Gastrocnemius medialis (tissue), 4 donors: ENCODE measurements at regions not wholly inside any gene's neighbourhood (a gene's known extent, or its start where the extent isn't known, plus 50 kb on each side); places are given as distances from the start of the nearest gene placed in this dataset.

Source experiments
- ATAC-seq, 2 donors: fragments of 150-250 bp; one replicate each; pipeline ENCODE4 v1.9.1; 2016
- DNase-seq, 2 donors: peaks; one replicate each; pipeline ENCODE4 v3.0.0-alpha.2; 2019
- H3K27ac ChIP-seq, 4 donors: fragments of 200-600 bp; sonication (generic); 1 replicate in 1 of 4; 2 replicates in 3 of 4; pipeline ENCODE4 v1.5.1; 2016 to 2018; ENCODE audit warnings: mild to moderate bottlenecking in 2 of 4, moderate library complexity in 1 of 4
- H3K27me3 ChIP-seq, 3 donors: fragments of 200-600 bp; sonication (generic) in 2 of 3; 1 replicate in 1 of 3; 2 replicates in 2 of 3; pipeline versions ENCODE4 v1.5.1 to v1.6.0; 2016 to 2019; ENCODE audit warnings: mild to moderate bottlenecking in 1 of 3, moderate library complexity in 1 of 3
- H3K36me3 ChIP-seq, 2 donors: fragments of 200-600 bp; sonication (generic) in 1 of 2; one replicate each; pipeline ENCODE4 v1.5.1; 2017 to 2018
- H3K4me1 ChIP-seq, 2 donors: fragments of 200-600 bp; sonication (generic) in 1 of 2; one replicate each; pipeline ENCODE4 v1.5.1; 2016 to 2017; ENCODE audit warnings: mild to moderate bottlenecking in 2 of 2
- H3K4me3 ChIP-seq, 4 donors: fragments of 200-600 bp; sonication (generic) in 3 of 4; 1 replicate in 1 of 4; 2 replicates in 3 of 4; pipeline ENCODE4 v1.5.1; 2016 to 2019; ENCODE audit warnings: mild to moderate bottlenecking in 2 of 4
- H3K9me3 ChIP-seq, 3 donors: fragments of 200-600 bp; sonication (generic) in 2 of 3; 1 replicate in 1 of 3; 2 replicates in 2 of 3; pipeline ENCODE4 v1.5.1; 2016 to 2019
- POLR2A ChIP-seq, 2 donors: fragments of 450-650 bp; IDR thresholded peaks; one replicate each; pipeline ENCODE4 v1.6.1; 2017; ENCODE audit warnings: antibody characterized with exemption in 2 of 2, mild to moderate bottlenecking in 2 of 2, moderate library complexity in 2 of 2
- in situ Hi-C, 4 donors: fragments of 200-750 bp; cut with MboI; loops; one replicate each; pipeline versions ENCODE4 v1.15.0 to v1.8.0; 2017; ENCODE audit warnings: low sequenced_read_pairs in 4 of 4
- intact Hi-C: fragments of 100-400 bp; cut with DNase I; formaldehyde crosslinking; loops from one replicate; pipeline ENCODE4 v1.15.1; 2023; ENCODE audit warnings: low total_unique reads
- TF ChIP-seq, protein P1 (sequence below), 5 experiments: fragments of 450-650 bp in 3 of 5; fragments of 200-600 bp in 2 of 5; sonication (generic) in 2 of 5; IDR thresholded peaks in 4 of 5; conservative IDR thresholded peaks in 1 of 5; 1 replicate in 4 of 5; 2 replicates in 1 of 5; pipeline ENCODE4 v1.5.1; 2016 to 2019; ENCODE audit warnings: antibody characterized with exemption in 5 of 5, mild to moderate bottlenecking in 3 of 5, moderate library complexity in 3 of 5

GRCh38 chr5:175796536-175797499 is 74.6 kb upstream of the CPLX2 start:
- peaks cover 17 to 32% (median 18%) of the 10 kb centered on the region in 3 donors for H3K27me3 ChIP-seq
- no peak overlapping the region for H3K27ac ChIP-seq
- DNase-seq (peak; percentile 17 to 20), ATAC-seq (peak in 1 of 2 donors; percentile 58)
- peaks cover 0 to 2% of the 10 kb centered on the region in 2 donors for H3K4me1 ChIP-seq
- H3K9me3 ChIP-seq = no peaks in the 10 kb centered on the region
- no peaks in the 10 kb centered on the region for H3K36me3 ChIP-seq
- H3K4me3 ChIP-seq = no peak overlapping the region
- in situ Hi-C loops (no loop called here), intact Hi-C loops (no loop called here)
- TF ChIP-seq, protein P1, sequence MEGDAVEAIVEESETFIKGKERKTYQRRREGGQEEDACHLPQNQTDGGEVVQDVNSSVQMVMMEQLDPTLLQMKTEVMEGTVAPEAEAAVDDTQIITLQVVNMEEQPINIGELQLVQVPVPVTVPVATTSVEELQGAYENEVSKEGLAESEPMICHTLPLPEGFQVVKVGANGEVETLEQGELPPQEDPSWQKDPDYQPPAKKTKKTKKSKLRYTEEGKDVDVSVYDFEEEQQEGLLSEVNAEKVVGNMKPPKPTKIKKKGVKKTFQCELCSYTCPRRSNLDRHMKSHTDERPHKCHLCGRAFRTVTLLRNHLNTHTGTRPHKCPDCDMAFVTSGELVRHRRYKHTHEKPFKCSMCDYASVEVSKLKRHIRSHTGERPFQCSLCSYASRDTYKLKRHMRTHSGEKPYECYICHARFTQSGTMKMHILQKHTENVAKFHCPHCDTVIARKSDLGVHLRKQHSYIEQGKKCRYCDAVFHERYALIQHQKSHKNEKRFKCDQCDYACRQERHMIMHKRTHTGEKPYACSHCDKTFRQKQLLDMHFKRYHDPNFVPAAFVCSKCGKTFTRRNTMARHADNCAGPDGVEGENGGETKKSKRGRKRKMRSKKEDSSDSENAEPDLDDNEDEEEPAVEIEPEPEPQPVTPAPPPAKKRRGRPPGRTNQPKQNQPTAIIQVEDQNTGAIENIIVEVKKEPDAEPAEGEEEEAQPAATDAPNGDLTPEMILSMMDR (IDR thresholded peaks at IDR 0.05 in 4 of 5, conservative IDR thresholded peaks at IDR 0.05 in 1 of 5) = no peak
- no peak for TF ChIP-seq POLR2A (IDR thresholded peaks at IDR 0.05)

DNA sequence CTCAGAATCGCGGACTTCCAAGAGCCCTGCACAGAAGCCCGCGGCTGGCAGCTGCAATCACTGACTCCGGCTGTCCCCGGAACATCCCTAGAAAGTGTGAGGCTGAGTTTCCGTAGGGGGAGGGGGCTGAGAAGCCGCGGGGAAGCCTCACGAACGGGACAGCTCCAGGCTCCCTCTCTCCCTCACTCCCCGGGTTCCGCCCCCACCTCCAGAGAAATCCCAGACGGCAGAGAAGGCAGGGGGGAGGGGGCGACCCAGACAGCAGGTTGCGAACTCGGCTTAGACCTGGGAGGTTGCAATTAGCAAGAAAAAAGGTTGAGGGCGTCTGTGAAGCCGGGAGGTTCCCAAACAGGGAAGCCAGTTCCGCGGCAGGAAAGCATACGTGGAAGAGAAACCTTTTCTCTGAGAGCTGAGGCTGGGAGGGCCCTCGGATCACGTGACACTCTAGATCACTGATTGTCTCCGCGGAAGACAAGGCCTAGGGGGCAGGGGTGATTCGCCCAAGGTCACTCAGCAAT is 73.8 kb upstream of the CPLX2 start:
- H3K9me3 ChIP-seq = no peaks in the 10 kb centered on the region
- H3K4me1 ChIP-seq = peaks cover 0 to 2% of the 10 kb centered on the region in 2 donors
- ATAC-seq (no peak), DNase-seq (no peak)
- H3K4me3 ChIP-seq = no peak overlapping the region
- no peak overlapping the region for H3K27ac ChIP-seq
- intact Hi-C loops (no loop called here), in situ Hi-C loops (no loop called here)
- peaks cover 13 to 29% (median 18%) of the 10 kb centered on the region in 3 donors for H3K27me3 ChIP-seq
- TF ChIP-seq POLR2A (IDR thresholded peaks at IDR 0.05) = no peak
- TF ChIP-seq, protein P1 (IDR thresholded peaks at IDR 0.05 in 4 of 5, conservative IDR thresholded peaks at IDR 0.05 in 1 of 5) = no peak
- no peaks in the 10 kb centered on the region for H3K36me3 ChIP-seq

DNA sequence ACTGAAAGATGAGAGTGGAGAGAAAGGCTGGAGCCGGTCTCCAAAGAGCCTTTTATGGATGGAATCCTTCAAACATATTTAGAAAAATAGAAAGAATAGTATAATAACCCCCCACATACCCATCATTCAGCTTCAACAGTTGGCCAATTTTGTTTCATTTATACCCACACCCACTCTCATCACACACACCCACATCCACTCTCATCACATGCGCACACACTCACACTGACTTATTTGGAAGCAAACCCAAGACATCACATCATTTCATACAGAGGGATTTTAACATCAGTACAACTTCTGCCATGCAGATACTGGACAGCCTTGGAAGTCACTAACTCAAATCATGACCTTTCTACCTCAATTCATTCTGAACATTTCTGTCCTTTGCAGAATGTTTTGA is 72.8 kb upstream of the CPLX2 start:
- Histone ChIP-seq H3K9me3 (no peaks in the 10 kb centered on the region), H3K27ac (no peak overlapping the region), H3K4me3 (no peak overlapping the region), H3K36me3 (no peaks in the 10 kb centered on the region), H3K27me3 (peaks cover 18 to 28% (median 19%) of the 10 kb centered on the region in 3 donors), H3K4me1 (peaks cover 0 to 2% of the 10 kb centered on the region in 2 donors)
- TF ChIP-seq, protein P1 (IDR thresholded peaks at IDR 0.05 in 4 of 5, conservative IDR thresholded peaks at IDR 0.05 in 1 of 5) = no peak
- TF ChIP-seq POLR2A (IDR thresholded peaks at IDR 0.05) = no peak
- ATAC-seq (no peak), DNase-seq (no peak)
- in situ Hi-C loops = no loop called here
- intact Hi-C loops = no loop called here

- TF ChIP-seq, protein P1 (IDR thresholded peaks at IDR 0.05 in 4 of 5, conservative IDR thresholded peaks at IDR 0.05 in 1 of 5) = no peak
- Histone ChIP-seq H3K36me3 (no peaks in the 10 kb centered on the region), H3K9me3 (no peaks in the 10 kb centered on the region), H3K4me3 (no peak overlapping the region), H3K4me1 (peaks cover 0 to 2% of the 10 kb centered on the region in 2 donors), H3K27me3 (peaks cover 16 to 24% (median 23%) of the 10 kb centered on the region in 3 donors), H3K27ac (no peak overlapping the region)
- in situ Hi-C loops (no loop called here), intact Hi-C loops (no loop called here)
- ATAC-seq (no peak), DNase-seq (no peak)
These were observed 70.7 kb upstream of the CPLX2 start for GRCh38 chr5:175800656-175801081.
